ENCODE measurements at regions not wholly inside any gene's neighbourhood (a gene's known extent, or its start where the extent isn't known, plus 50 kb on each side); places are given as distances from the start of the nearest gene placed in this dataset.

DNA sequence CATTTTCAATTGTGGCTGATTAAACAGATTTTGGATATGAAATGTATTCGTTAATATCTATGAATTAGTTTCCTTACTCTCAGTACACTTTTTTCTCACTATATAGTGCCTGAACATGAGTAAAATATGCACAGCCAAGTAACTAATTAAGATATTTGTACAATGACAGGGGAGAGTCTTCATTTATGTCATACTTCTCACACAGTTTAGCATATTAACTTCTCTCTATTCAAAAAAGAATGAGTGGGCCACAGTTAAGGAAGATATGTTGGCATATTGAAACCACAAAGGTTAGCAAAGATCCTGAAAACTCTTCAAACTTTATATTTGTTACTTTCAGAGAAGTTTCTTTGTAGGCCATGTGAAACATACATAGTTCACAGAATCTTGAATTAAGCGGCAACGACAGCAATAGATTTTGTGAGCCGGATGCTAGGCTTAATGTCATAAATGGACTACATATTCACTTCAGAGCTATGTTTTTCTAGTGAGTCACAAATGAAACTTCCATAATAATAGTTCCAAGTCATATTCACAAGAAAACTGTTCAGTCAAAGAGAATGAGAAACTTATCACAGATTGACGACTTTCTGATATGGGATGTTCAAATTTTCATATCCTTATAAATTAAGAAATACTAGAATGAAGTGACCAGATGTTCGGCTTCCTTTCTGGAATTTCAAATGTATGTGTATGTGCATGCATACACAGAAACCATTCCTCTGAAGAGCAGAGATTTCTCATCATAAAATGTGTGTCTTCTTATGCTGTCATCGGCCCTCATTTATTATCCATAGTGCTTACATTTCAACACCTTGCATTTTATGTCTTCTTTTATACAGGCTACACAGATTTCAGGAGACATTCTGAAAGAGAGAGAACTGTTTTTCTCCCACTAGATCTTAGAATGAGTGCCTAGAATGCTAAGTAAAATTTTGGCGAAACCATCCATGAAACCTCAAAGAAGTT lies 584.0 kb downstream of the SATB2 start:
- TF ChIP-seq CTCF (conservative IDR thresholded peaks at IDR 0.05; ENCODE audit: low read depth, low read length) (no peak), EZH2 (IDR thresholded peaks at IDR 0.05; ENCODE audit: borderline replicate concordance, low read depth, low read length, poor library complexity, severe bottlenecking) (no peak)

All from A673 (cell line).